Bone marrow (tissue), 2 donors: ENCODE measurements at regions not wholly inside any gene's neighbourhood (a gene's known extent, or its start where the extent isn't known, plus 50 kb on each side); places are given as distances from the start of the nearest gene placed in this dataset.

Experiments used
- DNase-seq, 2 donors: peaks; one replicate each; lab custom pipeline; 2025; lab: John Stamatoyannopoulos, UW

DNA sequence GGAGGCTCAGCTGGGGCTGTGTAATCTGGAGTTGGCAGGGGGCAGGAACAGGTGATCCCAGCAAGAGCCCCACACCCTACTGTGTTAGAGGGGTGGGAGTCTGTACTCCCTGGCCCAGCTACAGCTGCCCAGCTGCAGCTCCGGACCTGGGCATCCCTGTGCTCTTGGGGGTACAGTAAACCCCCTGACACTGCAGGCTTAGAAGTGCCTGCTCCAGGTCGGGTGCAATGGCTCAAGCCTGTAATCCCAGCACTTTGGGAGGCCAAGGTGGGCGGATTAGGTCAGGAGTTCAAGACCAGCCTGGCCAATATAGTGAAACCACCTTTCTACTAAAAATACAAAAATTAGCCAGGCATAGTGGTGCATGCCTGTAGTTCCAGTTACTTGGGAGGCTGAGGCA, 1228.6 kb upstream of the EYS start:
- DNase-seq, result no peak

DNA sequence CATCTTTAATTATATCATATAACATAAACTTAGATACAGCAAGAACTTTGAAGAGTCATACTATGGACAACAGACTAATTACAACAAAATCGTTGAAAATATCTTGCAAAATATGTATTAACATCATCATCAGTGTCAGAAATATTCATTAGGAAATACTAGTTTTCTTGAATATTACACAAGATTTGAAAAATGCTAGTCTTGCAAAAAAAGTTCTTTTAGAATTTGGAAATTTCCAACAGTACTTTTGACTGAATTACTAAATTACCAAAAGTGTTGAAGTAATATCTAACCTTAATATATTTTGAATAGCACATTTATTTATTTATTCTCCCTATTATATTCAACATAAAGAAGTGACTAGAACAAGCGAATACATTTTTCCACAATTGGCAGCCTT, 1224.8 kb upstream of the EYS start:
- DNase-seq, result no peak

DNA sequence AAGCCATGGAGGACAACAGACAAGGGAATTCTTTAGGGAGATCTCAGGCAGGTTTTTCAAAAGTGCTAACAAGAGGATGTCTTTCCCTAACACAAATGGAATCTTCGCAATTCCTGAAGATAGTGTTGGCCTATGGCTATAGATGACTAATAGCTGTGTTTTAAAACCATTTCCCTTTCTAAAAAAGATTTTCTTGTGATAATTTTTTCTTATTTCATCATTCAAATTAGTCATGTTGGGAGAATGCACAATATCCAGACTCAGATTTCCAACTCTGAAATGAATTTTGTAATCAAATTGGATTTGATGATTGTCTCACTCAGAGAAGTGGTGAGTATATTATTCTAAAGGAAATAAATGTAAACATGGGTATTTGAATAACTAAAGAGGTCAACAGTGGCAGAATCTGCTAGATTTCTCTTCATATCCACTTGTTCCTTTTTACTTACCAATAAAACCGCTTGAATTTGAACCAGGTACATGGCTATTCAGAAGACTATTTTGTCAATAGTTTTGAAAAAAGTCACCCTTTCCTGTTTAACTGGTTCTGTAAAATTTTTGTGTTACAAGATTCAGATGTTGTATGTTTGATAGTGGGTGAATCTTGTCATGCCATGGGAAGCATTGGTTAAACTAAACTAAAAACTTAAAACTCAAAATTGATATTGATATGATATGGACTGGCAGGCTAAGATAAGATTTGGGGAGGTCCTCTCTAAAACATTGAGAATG, 1223.7 kb upstream of the EYS start:
- no peak for DNase-seq

DNA sequence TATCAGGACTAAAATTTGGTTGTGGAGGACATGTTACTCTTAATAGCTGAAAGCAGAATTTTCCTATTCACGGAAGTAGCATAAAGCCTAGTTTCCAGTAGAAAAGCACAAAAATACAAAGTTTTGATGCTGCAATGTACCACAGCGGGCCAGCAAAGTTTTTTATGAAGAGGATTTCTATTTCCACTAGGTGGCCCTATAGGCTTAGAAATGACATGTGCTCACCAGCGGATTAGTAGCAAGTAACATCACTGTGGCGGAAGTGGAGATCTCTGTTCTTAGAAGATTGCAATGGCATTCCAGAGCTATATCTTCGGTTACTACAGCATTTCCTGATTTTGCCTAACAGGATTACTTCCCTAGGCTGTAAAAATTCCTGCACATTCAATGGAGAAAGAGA, 1219.0 kb upstream of the EYS start:
- DNase-seq, result no peak

DNA sequence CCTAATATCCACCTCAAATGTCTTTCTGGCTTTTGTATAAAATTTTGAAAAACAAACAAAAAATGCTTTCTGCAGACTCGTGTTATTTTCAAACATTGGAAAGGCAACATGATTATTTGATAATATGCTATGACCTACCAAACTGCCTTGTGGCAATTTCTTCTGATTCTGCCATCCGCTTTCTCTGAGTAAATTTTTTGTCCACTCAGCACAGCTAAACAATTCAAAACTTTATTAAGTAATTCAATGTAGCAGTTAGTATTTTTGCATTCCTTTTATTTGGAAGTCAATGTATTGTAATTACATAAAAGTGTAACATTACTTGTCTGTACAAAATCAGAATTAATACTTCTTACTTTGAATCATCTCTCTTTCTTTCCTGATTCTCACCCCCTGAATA, 1206.6 kb upstream of the EYS start:
- DNase-seq, result no peak

DNA sequence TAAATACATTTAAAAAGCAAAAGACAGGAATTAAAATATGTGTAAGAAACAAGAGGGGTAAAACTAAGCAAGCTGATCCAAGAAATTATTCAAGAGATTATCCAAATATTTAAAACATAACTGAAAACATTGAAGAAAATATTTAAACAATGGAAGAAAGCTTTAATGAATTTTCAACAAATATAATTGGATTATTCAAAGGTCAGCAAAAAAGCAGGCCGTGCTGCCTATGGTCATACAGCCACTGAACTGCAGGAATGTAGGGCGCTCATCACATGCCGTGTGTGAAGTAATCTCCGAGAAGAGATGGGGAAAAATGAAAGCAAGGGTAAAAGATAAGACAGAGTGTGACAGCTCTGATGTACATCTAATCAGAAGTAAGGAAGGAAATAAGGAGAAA, 1195.4 kb upstream of the EYS start:
- DNase-seq, result no peak

DNA sequence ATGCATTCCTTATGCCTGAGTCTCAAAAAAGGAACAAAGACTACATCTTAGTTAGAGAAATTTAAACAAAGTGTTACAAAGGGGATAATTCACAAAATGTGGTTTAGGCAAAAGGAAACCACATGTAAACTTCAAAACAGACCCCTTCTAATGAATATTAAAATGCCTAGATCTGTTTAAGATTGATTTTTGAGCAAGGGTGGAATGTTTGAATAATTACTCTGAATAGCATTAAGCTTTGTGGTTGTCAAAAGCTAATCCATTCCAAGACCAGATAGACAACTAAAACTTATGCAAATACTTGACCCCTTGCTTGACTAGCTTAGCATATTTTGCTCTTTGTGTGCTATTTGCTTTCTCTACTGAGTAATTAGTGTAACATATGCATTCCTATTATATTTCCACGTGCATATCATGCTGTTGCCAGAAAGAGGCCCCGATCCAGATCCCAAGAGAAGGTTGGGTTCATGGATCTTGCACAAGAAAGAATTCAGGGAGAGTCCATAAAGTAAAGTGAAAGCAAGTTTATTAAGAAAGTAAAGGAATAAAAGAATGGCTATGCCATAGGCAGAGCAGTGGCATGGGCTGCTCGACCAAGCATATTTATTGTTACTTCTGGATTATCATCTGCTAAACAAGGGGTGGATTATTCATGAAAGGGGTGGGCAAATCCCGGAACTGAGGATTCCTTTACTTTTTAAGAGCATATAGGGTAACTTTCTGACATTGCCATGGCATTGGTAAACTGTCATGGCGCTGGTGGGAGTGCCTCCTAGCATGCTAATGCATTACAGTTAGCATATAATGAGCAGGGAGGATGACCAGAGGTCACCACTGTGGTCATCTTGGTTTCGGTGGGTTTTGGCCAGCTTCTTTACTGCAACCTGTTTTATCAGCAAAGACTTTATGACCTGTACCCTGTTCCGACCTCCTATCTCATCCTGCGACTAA, 1193.4 kb upstream of the EYS start:
- DNase-seq, result no peak

DNA sequence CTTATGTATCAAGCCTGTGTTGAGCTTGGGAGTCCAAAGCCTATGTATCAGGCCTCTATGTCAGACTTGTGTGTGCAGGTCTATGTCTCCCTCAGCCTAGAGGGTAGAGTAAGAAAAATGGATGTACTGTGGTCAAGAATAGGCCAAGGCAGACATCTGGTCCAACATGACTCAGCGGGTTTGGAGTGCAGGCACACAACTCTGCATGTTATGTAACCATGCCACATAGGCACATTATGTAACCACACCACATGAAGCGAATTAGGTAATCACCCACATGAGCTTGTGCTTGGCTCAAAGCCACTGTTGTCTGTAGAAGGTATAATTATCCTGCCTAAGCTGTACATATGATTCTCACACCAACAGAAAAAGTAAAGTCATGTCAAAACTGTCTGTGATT, 1190.5 kb upstream of the EYS start:
- DNase-seq, result no peak

DNA sequence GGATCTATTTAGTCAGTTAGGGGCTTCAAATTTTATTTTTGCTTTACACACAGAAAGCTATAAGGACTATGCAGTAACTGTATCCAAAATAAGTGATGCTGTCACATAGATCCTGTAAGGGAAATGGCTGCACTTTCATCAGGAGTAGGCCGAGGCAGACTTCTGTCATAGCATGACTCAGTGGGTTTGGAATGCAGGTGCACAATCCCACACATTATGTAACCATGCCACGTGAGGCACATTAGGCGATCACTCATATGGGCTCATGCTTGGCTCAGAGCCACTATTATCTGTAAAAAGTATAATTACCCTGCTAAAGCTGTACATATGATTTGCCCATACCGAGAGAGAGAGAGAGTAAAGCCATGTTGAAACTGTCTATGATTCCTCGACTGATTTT, 1189.4 kb upstream of the EYS start:
- no peak for DNase-seq

DNA sequence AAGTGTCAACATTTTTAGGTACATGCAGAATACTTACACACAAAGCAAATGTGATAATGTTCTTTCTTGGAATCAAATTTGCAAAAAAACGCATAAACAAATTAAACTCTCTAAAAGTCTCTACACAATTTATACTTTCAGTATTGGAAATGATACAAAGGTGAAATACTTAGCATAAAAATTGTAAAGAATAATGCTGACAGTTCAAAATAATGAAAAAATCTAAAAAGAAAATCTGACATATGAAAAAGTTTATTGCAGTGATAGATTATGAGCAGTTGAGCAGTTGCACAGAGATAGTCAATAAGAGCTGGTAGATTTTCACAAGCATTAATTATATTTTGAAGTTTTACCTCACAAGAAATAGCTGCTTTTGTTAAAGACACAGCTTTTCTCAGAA, 1176.4 kb upstream of the EYS start:
- no peak for DNase-seq

DNA sequence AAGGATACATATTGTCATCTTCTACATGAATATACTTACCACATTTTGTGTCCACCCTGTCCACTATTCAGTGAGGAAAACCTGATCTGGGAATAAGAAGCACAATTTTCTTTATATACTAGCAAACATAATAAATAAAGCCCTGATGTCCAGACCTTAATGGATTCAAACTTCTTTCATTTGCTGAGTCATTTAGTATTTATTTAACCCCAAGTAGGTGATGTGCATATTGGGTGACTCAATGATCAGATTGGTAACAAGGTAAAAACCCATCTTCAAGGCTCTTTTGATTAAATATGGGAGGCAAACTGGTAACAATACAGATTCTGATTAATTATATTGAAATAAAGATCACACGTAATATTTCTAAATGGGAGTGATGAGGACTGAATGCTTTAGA, 1159.8 kb upstream of the EYS start:
- no peak for DNase-seq

DNA sequence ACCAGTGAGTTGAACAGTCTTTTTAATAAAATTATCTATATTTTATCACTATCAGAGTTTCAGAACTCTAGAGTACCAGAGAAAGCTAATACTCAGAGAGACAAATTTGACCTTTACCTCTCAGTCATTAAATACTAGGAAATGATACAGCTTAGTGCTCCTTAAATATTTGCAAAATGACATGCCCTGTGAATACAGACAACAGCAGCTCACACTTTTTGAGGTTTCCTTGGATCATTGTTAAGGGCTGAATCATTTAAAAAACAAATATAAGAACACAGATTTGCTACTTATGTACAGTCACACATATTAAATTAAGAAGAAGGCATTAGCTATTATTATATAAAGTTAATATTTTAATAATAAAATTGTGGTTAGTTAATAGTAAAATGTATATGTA, 1158.7 kb upstream of the EYS start:
- DNase-seq, result no peak

DNA sequence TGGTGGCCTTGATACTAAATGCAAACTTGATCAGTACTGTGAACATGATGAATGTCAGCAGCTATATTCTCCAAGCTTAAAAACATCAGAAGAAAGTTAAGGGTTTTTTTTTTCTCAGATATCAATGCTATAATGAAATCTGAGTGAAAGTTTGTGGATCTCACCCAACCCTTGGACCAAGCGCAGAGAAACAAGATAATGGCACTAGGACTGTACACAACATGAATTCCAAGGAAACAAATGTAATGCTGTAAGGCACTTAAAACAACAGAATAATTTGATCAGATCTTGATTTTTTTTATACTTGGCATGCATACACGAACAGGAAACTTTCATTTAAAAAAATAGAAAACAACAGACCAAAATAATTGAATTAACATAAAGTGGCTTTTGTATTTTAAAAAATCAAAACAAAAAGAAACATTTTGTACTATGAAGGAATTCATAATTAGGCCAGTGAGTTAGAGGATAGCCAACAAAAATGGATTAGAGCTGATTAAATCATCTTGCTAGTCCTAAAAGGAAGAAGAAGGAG, 1154.0 kb upstream of the EYS start:
- DNase-seq, result no peak

DNA sequence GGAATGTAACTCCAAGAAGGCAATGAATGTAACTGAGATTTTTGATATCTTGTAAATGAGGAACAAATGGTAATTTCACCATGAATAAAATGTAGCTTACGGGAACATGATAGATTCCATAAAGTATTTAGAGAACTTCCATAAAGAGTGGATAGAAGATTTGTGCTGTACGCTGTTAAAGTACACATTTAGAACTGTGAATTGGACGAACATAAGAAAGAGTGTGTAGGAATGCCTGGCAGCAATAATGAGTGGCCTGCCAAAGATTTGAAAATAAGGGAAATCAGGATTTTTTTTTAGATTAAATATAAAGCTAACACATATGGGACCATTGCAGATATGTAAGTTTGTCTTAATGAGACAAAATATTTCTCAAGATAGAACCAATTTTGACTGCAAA, 1153.3 kb upstream of the EYS start:
- DNase-seq, result no peak

DNA sequence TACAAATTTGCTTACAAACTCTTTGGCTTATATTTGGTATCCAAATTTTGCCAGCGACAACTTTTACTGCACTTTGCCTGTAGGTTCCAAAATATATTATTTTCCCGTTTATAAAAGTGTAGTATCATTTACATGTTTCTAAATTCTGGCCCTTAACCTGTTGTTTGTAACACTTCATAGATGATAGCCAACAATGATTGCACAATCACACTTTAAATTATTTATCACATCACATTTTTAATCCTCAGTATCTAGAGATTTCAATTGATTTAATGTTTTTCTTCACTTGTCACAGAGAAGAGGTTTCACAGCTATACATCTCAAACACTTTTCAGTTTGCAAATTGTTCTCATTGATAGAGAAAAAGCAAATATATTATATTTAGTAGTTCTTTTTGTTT, 1151.2 kb upstream of the EYS start:
- no peak for DNase-seq

DNA sequence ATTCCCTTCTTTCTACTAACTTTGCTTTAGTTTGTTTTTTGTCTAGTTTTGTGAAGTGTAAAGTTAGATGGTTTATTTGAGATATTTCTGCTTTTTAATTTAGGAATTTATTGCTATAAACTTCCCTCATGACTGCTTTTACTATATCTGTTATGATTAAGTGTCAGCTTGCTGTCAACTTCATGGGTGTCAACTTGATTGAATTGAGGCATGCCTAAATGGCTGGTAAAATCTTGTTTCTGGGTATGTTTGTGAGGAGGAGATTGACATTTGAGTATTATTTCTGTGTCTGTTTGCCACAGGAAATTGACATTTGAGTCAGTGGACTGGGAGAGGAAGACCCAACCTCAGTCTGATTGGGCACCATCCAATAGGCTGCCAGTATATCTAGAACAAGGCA, 1147.0 kb upstream of the EYS start:
- DNase-seq, result no peak

DNA sequence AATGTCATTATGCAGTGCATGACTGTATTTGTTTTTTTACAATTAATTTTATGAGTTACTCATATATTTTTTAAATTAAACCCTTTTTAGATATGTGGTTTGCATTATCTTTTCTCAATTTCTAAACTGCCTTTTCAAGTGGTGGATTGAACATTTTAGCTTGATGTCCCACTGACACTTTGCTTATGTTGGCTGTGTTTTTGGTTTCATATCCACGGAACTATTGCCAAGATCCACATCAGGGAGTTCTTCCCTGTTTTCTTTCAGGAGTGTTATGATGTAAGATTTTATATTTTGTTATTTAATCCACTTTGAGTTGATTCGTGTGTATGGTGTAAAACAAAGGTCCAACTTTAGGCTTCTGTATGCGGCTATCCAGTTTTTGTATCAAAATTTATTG, 1144.9 kb upstream of the EYS start:
- no peak for DNase-seq

DNA sequence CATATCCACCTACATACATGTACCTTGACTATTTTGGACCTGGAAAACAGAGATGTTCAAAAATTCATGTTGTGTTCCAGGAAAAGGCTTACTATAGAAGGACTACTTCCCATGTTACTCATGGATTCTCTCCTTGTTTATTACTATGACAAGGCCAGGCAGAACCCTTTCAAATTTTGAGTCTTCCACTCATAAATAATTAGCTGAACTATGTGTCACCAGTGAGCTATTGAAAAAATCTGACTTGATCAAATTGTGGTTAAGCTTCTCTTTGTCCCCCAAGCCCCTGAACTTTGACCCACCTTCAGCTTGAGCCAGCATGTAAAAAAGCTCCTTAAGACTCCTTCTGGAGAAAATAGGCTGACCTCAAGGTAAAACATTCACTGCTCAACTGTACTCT, 1142.8 kb upstream of the EYS start:
- no peak for DNase-seq

DNA sequence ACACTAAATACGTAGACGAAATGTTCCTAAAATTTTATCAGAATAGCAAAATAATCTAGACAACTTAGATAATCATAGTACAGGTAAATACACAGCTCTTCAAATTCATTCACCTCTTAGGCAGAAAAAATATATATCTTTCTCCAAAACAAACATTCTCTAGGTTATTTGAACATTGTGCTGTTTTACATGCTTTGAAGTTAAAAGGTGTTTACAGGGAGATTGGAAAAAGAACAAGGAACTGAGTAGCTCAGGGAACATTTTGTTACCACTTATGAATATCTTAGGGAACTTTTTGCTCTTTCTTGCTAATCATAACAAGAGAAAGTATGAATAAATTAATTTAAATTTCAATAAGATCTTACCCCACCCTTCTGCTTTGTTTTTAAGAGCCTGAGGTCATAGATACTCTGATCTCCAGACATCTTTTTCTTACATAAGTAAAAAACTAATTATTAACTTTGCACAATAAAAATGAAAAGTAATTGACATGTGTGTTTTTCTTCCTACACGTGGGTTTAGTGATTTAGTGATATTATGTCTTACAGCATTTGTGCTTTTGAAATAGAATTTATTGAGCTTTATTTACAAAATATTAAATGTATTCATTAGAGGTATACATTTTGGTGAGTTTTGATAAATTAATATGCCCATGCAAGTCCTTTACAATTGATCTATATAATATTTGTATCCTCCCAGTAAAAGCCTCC, 1141.4 kb upstream of the EYS start:
- no peak for DNase-seq

DNA sequence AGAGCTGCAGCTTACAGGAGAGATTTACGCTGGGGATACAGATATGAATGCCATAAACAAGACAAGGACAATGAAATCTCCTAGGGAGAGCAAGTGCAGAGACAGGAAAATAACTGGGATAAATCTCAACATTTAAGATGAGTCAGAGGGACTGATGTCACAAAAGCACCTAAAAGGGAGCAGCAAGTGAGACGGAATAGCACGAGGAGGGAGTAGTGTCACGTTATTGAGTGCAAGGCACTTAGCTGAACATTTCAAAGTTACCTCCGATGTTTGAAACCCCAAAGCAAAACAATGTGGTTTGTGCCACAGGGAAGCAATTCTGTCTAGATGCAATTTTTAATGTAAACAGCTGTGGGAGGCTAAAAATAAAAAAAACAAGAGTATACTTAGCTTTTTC, 1131.7 kb upstream of the EYS start:
- no peak for DNase-seq

DNA sequence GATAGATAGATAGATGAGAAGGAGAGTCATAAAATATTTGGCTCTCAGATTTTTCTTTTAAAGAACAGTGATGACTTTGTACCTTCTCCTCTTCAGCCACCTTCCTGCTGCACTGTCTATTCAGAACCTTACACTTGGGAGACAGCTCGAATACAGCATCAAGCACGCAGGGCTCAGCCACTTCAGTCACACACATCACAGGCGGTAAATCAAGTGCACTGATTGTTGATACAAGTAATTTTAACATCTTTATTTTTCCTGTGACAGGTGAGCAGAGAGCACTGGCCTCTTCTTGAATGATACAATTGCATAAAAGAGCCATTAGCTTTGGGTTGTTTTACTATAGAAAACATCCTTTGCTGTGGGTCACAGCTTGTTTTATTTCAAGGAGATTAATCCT, 1118.5 kb upstream of the EYS start:
- DNase-seq, result no peak

DNA sequence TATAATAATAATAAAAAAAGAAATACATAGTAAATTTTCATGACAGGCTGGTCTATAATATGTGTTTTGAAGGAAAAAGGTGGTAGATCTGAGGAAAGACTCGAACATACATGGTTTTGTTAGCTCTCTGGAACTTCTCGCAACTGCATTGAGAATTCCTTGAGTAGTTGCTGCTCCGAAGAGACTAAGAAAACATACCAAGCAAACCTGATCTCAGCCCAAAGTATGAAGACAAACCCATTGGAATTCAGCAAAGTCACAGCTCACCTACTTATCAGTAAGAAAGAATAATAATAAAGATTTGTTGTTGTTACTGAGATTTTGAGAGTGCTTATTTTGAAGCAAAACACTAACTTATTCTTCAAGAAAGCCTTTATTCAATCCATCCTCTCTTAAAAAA, 1107.1 kb upstream of the EYS start:
- no peak for DNase-seq

DNA sequence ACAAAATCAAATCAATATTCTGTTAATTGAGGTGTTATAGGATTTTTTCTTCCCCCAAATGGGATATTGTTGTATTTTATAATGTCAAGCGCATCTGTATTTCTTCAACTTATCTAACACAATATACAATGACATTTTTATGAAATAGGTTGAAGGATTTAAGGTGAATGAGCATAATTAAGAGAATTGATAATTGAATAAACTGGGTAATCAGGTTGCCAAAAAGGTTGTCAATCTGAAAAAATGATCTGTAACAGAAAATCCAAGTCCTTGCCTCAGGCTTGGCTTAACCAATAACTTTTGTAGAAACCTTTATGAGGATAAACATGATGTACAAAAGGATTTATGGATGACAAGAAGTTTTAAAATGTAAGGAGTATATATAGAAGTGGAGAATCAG, 1101.7 kb upstream of the EYS start:
- no peak for DNase-seq
